ENCODE measurements at regions not wholly inside any gene's neighbourhood (a gene's known extent, or its start where the extent isn't known, plus 50 kb on each side); places are given as distances from the start of the nearest gene placed in this dataset.

DNA sequence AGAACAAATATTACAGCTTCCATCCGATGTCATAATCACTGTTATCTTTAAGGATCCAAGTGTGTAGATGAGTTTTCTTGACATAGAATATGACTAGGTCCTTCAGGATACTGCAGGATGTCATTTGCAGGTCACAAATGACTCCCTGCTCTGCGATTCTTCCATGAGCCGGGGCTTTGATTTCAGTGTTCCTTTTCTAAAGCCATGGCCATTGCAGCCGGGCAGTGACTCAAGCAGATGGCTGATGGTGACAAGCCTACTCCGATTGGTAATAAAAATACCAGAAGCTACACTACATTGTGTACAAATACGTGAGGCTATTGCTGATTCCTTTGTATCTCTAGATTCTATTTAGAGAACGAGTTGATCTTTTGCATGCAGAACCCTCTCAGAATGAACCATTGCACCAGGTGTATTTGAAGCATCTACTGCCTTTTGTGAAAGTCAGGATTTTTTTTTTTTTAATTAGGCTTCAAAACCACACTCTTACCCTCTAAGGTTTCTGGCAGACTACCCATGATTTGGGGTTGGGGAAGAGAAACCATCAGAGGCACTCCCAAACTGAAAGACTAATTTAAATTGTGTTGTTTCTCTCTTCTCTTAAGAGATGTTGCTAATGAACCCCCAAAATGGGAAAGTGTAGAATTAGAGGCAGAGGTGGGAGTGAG is 271.0 kb upstream of the ADRA1B start:
- TF ChIP-seq, protein P1, sequence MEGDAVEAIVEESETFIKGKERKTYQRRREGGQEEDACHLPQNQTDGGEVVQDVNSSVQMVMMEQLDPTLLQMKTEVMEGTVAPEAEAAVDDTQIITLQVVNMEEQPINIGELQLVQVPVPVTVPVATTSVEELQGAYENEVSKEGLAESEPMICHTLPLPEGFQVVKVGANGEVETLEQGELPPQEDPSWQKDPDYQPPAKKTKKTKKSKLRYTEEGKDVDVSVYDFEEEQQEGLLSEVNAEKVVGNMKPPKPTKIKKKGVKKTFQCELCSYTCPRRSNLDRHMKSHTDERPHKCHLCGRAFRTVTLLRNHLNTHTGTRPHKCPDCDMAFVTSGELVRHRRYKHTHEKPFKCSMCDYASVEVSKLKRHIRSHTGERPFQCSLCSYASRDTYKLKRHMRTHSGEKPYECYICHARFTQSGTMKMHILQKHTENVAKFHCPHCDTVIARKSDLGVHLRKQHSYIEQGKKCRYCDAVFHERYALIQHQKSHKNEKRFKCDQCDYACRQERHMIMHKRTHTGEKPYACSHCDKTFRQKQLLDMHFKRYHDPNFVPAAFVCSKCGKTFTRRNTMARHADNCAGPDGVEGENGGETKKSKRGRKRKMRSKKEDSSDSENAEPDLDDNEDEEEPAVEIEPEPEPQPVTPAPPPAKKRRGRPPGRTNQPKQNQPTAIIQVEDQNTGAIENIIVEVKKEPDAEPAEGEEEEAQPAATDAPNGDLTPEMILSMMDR (IDR thresholded peaks at IDR 0.05): no peak
- Mint-ChIP-seq H3K27me3 (ENCODE audit: insufficient read depth) (peaks cover 13% of the 10 kb centered on the region), H3K27ac (no peak overlapping the region), H3K9me3 (no peaks in the 10 kb centered on the region), H3K4me3 (no peak overlapping the region), H3K36me3 (ENCODE audit: low read depth) (no peaks in the 10 kb centered on the region), H3K4me1 (ENCODE audit: low read depth) (no peaks in the 10 kb centered on the region)
- DNase-seq: no peak

DNA sequence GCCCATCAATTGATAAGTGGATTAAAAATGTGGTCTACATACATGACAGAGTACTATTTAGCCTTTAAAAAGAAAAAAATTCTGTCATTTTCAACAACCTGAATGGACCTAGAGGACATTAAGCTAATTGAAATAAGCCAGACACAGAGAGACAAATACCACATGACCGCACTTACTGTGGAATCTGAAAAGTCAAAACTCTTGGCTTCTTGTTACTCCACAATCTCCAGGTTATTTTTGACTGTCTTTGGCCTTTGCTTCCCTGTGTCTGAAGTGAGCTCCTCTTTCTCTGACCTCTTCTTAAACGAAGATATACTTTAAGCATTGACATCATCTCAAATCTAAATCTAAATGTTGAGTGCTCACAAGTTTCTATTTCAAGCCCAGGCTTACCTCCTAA is 265.5 kb upstream of the ADRA1B start:
- DNase-seq: no peak
- Mint-ChIP-seq H3K36me3 (ENCODE audit: low read depth) (no peaks in the 10 kb centered on the region), H3K27me3 (ENCODE audit: insufficient read depth) (peaks cover 4% of the 10 kb centered on the region; the same call in 1 of the 2 replicates), H3K27ac (no peak overlapping the region), H3K4me3 (no peak overlapping the region), H3K9me3 (no peaks in the 10 kb centered on the region), H3K4me1 (ENCODE audit: low read depth) (no peaks in the 10 kb centered on the region)
- TF ChIP-seq, protein P1 (IDR thresholded peaks at IDR 0.05): no peak

DNA sequence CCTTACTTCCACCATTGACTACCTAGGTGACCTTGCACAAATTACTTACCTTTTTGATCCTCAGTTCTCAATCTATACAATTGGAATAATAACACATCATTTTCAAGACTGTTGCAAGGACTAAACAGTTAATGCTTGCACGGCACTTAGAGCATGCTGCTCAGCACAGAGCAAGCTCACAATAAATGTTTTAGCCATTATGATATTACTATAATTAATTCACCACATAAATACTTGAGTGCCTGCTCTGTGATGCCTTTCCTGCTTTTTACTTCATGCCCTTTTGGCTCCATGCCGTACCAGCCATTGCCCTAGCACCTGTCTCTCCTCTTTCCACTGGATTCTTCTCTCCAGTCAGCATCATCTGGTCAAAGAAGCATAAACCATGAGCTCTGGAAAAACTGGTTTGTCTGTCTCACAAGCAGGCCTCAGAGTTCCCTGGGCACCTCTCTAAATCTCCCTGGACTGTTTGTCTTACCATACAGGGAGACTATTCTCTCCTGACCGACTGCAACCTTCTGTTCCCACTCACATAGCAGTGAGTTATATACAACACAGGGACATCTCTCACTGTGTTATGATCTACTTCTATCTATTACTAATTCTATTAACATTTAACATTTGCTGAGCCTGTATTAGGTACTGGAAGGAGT is 260.4 kb upstream of the ADRA1B start:
- peaks cover 7% of the 10 kb centered on the region for H3K4me1 Mint-ChIP-seq (ENCODE audit: low read depth)
- H3K4me3 Mint-ChIP-seq: no peak overlapping the region
- DNase-seq: no peak
- H3K27me3 Mint-ChIP-seq (ENCODE audit: insufficient read depth): peaks cover 17% of the 10 kb centered on the region
- TF ChIP-seq, protein P1 (IDR thresholded peaks at IDR 0.05): no peak
- no peaks in the 10 kb centered on the region for H3K36me3 Mint-ChIP-seq (ENCODE audit: low read depth)
- no peaks in the 10 kb centered on the region for H3K9me3 Mint-ChIP-seq
- H3K27ac Mint-ChIP-seq: no peak overlapping the region

DNA sequence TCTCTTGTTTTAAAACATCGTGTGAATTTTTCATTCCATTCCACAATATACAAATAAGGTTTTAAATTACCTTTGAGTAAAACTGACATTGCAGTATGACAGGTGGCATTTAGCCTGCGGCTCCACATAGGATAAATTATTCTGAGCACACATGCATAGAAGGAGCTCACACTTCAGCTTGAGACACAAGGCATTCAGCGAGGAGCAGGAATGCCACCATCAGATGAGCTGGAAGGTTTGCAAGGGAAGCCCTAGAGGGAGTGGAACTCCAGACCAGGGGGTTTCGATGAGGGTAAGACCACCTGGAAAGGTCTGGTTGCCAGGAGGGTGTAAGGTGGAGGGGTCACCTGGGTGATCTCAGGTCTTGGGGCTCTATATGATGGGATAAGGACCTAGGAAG is 259.0 kb upstream of the ADRA1B start:
- TF ChIP-seq, protein P1 (IDR thresholded peaks at IDR 0.05): no peak
- H3K27ac Mint-ChIP-seq: no peak overlapping the region
- H3K4me1 Mint-ChIP-seq (ENCODE audit: low read depth): peaks cover 7% of the 10 kb centered on the region
- no peaks in the 10 kb centered on the region for H3K9me3 Mint-ChIP-seq
- no peak for DNase-seq
- H3K36me3 Mint-ChIP-seq (ENCODE audit: low read depth): no peaks in the 10 kb centered on the region
- no peak overlapping the region for H3K4me3 Mint-ChIP-seq
- H3K27me3 Mint-ChIP-seq (ENCODE audit: insufficient read depth): peaks cover 17% of the 10 kb centered on the region

DNA sequence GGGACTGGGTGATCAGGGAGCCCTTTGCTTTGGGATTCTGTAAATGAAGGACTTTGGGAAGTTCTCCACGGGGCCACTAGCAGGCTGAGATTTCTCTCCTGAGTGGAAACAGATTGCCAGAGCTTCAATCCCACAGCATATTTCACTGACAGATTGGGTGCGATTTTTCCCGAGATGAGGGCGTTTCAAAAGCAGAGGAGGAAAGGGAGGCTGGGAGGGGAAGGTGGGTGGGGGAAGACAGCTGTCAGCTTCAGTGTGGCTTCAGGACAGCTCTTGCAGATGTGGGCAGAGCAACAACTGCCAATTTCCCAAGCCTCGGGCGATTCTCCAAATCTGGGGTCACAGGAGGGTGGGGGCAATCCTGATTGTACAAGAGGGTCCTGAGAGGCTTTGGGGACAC is 258.5 kb upstream of the ADRA1B start:
- Mint-ChIP-seq H3K36me3 (ENCODE audit: low read depth) (no peaks in the 10 kb centered on the region), H3K9me3 (no peaks in the 10 kb centered on the region), H3K27ac (no peak overlapping the region), H3K27me3 (ENCODE audit: insufficient read depth) (peaks cover 17% of the 10 kb centered on the region), H3K4me3 (no peak overlapping the region), H3K4me1 (ENCODE audit: low read depth) (peaks cover 7% of the 10 kb centered on the region)
- TF ChIP-seq, protein P1 (IDR thresholded peaks at IDR 0.05): no peak
- no peak for DNase-seq

Data from HFFc6 (cell line).